Amniotic stem cell (primary cell): ENCODE measurements at regions not wholly inside any gene's neighbourhood (a gene's known extent, or its start where the extent isn't known, plus 50 kb on each side); places are given as distances from the start of the nearest gene placed in this dataset.
"Not testable (repeated sequence)": the region's sequence is repeated elsewhere in the genome, so short reads cannot be mapped to it uniquely, and the experiment has no call there.

Experiments used
- DNase-seq: peaks from one replicate; lab custom pipeline; 2025; lab: John Stamatoyannopoulos, UW

DNA sequence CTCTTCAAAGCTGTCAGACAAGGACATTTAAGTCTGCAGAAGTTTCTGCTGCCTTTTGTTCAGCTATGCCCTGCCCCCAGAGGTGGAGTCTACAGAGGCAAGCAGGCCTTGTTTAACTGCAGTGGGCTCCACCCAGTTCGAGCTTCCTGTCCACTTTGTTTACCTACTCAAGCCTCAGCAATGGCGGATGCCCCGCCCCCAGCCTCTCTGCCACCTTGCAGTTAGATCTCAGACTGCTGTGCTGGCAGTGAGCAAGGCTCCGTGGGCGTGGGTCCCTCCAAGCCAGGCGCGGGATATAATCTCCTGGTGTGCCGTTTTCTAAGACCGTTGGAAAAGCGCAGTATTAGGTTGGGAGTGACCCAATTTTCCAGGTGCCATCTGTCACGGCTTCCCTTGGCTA, 144.5 kb upstream of the GOT2 start:
- DNase-seq: not testable (repeated sequence)

DNA sequence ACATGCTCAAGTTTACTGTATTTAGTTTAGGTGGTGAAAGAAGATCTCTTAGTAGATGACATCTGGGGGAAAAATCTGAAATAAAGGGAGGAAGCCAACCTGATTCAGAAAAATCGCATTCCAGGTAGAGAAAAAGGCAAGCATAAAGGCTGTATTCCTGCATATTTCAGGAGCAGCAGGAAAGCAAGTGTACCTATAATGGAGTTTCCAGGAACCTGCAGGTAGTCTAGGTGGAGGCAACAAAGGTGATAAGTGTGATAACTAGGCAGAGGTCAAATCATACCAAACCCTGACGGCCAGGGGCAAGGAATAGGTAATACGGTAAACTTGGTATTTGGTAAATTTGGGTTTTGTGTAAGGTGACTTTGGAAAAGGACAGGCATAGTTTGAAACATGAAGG, 132.8 kb upstream of the GOT2 start:
- DNase-seq: no peak

DNA sequence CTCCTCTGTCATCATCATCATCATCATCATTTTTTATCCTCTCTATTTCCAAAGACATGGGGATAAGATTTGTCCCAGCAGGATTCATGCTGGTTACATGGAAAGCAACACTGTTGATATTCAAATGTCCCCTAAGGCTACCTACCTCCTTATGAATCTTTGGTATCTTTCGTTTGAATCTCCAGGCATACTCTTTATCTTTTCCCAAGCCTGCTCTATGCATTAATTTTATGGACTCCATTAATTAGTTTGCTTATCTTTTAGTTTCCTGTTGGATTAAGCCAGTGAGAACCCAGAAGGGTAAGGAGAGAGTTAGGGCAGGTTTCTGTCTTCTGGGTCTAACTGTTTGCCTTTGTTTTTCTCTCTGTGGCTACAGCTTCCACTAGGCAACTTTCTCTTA, 129.6 kb upstream of the GOT2 start:
- no peak for DNase-seq

DNA sequence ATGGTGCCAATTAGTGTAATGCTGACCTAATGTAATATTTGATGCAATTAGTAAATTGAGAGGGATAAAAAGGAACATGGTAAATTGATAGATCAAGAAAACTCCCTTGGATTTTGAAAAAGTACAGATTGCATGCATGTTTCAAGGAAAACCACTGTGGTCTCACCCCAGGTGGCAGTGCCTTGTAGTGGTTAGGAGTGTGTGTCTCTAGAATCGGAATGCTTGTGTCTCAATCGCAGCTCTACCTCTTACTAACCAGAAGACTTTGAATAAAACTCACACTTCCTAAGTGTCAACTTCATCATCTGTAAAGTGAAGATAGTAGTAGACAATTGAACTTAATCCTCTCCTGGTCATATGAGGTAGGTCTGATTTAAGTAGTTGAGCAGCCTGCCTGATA, 128.9 kb upstream of the GOT2 start:
- no peak for DNase-seq

DNA sequence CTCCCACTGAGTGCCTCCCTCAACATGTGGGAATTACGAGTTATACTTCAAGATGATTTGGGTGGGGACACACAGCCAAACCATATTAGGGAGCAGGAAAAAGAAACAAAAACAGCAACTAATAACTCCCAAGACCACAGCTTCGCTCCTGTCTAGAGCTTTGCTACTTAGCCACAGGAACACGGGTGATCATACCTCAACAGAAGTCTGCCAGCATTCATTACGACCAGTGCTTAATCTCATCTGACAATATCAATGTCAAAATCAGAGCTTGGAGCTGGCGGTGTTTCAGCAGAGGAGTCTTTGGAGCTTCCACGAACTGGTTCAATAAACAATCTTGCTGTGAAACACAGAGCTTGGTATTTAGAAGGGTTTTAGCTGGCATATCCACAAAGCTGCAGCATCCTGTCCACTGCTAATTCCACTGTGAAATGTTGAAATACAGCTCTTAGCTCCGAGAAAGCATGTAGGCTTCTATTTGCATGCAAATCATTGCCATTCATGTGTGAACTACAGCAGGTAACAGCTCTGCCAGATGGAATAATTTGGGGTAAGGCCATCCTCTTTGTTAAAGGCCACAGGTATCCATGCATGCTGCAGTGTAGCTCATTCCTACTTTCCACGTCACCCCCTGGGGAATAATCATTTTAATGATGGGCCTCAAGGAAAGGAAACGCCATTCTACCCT, 128.4 kb upstream of the GOT2 start:
- no peak for DNase-seq

DNA sequence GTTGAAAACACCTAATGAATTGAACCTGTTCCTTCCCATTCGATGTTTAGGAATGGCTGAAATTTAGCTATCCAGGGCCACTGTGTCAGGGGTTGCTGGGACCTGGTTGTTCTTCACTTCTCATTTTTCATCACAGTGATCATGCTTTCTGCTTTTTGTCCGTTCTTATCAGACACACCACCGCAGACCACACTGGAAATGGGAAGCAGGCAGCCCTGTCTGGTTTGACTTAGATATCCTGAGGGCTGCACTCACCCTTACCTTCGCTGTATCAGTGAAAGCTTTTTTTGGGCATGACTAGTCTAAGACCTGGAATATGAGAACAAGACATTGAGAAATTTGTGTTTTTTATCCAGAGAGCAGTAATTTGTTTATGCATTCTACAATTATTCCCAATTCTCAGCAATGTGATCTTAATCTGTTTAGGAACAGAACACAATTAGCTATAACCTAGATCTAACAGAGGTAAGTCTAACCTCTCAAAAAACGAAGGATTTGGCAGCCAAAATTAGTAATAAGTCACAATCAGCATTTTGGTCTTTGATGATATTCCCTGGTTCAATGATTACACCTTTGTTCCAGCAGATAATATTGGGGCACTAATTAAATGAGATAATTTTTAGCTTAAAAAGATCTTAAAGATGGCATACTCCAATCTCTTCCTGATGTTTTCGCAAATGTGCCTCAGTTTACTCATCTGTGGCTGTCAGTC, 126.0 kb upstream of the GOT2 start:
- no peak for DNase-seq

DNA sequence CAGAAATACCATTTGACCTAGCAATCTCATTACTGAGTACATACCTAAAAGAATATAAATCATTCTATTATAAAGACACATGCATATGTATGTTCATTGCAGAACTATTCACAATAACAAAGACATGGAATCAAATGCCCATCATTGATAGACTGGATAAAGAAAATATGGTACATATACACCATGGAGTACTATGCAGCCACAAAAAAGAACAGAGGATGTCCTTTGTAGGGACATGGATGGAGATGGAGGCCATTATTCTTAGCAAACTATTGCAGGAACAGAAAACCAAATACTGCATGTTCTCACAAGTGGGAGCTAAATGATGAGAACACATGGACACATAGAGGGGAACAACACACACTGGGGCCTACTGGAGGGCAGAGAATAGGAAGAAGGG, 124.5 kb upstream of the GOT2 start:
- DNase-seq: not testable (repeated sequence)

DNA sequence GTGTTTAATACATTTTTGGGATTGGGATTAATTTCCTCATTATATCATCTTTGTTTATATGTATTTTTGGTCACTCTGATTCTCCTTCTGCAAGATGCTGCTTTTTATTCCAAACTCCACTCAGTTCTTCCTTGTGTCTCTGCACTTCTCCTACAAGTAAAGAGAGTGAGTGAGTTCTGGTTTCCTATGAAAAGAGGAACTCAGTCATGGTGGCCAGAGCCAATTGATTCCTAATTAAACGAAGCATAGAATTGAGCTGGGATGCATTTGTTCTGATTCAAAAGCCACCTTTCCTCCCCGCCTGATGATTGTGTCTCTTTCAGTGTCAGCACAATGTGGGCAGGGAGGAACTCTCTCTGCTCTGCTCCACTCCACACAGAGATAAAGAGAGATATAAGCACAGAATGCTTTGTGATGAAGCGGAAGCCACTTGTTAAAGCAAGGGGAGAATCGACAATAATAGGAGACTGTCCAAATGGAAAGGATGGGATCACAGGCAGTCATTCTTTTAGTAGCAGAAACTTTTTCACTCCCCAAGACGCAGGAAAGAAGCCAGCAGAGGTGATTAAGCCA, 121.3 kb upstream of the GOT2 start:
- DNase-seq: no peak

DNA sequence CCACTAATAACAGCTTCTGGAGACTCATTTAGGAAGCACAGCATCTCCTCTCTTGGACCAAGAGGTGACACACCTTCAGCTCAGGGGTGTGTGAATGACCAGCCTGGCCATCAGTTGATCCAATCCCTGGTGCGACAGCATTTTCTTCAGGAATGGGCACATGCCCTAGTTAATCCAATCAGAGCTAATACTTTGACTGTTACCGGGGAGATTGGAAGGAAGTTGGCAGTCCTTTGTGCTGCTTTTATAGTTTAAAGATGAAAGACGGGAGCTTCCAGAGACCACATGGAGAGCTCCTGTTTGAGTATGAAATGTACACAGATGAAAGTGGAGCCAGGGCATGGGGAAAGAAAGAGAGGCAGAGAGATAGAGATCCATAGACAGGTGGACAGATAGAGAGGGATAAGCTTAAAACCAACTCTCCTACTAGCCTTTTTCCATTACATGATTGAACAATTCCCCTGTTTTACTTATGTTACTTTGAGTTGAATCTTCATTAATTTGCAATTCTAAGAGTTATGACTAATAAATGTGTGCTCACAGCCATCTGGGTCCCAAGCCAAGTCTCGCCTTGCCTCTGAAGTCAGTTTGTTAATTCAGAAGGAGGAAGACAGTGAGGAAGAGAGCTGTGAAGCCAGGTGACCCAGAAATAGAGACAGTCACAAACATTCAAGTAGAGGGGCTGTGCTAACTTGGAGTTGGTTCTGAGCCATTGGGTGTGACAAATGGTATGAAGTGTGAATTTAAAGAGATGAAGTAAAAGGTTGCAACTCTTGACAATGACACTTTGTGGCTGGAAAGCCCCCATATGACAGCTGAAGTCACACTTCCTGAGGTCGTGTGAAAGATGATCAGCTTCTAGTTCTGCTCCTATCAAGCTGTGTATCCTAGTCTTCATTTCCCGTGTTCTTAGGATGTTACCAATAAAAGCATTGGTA, 120.0 kb upstream of the GOT2 start:
- no peak for DNase-seq

DNA sequence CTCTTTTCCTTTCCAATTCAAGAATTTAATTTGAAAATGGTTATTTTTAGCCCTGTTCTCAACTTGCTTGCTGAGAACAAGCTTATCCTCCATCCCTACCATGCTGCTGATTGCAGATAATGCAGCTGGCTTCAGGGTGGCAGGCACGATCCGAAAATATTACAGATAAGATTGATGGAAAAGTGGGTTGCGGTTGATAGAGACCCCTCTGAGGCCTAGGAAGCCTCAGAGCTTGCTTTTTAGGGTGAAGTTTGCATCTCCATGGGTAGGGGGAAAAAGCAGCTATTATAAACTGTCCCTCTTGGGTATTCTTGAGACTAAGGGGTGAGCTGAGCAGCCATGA, 116.5 kb upstream of the GOT2 start:
- no peak for DNase-seq

DNA sequence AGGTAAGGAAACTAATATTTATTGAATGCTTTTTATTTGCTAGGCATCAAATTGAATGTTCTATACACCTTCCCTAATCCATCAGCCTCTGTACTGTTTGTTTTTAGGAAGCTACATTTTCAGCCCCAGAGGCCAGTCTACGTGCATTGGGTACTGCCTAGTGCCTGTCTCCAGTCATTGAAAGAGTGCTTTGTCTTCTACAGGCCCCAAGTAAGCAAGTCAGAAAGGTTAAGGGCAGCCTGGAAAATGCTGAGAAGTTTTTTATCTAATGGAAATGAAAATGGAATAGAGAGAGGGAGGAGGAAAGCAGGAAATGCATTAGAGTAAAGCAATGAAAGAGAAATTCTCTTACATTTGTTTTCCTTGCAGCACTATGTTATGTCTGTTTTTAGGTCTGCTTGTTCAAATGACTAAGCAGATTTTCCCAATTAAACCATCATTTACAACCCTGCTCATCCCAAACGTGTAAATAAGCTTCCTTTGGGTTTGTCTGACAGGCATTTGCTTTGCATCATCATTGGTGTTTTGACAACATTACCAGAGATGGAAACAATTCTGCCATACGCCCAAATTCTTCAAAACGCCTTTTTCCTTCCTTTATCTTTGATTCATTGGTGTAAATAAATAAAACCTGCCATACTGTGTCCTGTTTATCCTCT, 116.0 kb upstream of the GOT2 start:
- no peak for DNase-seq

DNA sequence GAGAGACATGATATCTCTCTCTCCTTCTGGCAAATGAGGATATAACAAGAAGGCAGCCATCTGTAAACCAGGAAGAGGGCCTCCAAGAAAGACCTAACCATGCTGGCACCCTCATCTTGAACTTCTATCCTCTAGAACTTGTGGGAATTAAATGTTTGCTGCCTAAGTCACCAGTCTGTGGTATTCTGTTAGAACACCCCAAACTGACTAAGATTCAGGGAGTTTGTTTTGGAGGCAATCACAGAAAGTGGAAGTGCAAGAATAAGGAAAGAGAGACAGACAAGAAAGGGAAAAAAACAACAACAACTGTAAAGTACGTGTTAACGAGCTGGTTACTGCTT, 114.5 kb upstream of the GOT2 start:
- DNase-seq: no peak

DNA sequence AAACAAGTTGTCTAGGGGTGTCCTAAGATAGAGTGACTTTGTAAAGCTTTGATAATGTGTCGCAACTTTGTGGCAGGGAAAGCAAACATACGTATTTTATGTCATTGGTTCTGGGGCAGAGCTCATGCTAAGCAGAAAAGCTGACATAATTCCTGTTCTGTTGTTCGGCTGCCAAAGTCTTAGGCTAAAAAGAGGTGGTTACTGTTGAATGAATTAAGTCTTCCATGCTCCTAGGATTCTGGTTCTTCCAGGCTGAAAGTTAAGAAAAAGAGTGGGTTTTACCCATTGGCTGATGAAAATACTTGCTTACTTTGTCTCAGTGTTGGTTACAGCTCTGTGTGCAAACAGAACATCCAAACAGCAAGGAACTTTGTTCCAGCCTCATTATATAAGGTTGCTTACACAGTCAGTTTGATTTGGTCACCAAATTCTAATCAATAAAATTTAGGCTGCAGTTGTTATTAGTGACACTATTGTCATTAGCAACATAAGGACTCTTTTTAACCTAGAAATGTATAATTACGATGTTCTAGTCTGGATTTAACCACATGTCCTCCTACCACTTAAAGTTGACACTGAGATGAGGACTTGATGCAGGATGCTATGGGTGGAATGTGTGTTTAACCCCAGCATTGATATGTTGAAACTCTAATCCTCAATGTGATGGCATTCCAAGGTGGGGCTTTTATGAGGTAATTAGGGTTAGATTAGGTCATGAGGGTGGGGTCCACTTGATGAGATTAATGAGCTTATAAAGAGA, 114.0 kb upstream of the GOT2 start:
- DNase-seq: no peak

DNA sequence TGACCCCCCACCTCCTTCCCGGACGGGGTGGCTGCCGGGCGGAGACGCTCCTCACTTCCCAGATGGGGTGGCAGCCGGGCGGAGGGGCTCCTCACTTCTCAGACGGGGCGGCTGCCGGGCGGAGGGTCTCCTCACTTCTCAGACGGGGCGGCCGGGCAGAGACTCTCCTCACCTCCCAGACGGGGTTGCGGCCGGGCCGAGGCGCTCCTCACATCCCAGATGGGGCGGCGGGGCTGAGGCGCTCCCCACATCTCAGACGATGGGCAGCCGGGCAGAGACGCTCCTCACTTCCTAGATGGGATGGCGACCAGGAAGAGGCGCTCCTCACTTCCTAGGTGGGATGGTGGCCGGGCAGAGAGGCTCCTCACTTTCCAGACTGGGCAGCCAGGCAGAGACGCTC, 112.1 kb upstream of the GOT2 start:
- DNase-seq: not testable (repeated sequence)

DNA sequence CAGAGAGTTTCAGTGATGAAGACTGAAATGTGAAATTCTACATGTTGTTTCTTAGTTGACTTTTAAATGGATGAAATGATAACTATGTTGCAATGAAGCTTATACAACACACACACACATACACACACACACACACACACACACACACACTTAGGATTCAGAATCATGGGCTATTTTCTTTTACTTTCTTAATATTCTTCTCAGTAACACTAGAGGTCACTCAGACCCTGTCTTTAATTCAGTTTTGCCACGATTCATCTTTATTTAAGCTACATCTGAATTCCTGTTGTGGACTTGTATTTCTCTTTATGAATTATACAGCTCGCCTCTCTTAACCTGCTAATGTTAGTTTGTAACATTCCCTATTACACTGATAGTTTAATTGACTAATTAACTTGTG, 109.6 kb upstream of the GOT2 start:
- no peak for DNase-seq

DNA sequence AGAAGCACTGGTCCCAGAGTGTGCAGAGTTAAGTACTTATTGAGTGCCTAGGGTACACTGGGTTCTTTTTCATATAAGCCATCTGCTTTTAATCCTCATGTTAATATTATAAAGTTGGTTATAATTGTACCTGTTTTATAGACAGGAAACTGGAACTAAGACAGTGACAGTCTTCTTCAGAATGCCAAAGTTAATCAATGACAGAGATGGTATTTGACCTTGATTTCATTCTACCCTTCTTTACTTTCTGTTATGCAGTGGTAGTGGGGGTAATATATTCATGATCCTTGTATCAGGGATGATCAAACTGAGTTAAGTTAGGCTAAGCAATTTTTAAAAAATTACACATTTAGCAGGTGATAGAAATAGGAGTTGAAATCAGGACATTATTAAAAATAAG, 108.6 kb upstream of the GOT2 start:
- DNase-seq: no peak

DNA sequence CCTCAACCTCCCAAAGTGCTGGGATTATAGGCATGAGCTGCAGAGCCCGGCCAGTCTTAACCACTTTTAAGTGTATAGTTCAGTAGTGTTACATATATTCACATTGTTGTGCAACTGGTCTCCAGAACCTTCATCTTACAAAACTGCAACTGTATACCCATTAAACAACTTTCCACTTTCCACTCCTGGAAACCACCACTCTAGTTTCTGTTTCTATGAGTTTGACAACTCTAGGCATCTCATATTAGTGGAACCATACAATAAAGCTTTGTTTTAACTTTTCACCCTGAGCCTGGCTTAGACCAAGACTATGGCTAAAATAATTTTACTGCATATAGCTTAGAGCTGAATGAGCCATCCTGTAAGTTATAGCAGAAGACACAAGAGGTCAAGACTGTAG, 108.0 kb upstream of the GOT2 start:
- DNase-seq: no peak

DNA sequence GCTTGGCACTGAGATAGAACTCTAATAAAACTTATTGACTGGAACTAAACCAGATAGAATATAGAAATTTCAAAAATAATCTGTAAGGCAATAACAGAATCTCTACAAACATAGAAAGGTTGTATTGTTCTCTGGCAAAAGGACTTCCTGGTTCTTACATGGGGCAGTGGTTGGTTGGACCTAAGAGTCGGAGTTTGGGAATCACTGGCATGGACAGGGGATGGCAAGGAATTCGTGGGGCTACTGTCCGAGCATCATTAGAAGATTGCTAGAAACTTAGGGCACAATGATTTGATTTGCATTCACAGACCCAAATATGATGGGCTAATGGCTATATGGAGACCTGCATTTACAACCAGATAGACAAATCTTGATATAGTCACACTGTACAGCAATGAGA, 103.8 kb upstream of the GOT2 start:
- DNase-seq: no peak

DNA sequence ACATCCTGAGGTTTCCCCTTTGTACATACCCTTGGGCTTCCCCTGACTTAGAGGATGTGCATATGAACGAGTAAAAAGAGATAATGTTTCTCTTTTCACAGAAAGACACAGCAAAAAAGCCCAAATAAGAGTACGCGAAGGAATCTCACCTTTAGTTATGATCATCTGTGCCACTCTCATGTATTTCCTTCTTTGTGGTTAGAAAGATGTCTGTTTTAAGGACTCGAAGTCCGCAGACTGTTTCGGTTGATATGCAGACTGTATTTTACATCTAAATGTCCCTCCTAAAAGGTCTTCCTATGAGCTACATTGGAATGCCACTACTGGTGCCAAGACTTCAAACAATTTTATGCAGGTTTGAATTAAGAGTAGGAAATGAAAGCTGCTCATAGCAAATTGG, 102.3 kb upstream of the GOT2 start:
- DNase-seq: no peak

DNA sequence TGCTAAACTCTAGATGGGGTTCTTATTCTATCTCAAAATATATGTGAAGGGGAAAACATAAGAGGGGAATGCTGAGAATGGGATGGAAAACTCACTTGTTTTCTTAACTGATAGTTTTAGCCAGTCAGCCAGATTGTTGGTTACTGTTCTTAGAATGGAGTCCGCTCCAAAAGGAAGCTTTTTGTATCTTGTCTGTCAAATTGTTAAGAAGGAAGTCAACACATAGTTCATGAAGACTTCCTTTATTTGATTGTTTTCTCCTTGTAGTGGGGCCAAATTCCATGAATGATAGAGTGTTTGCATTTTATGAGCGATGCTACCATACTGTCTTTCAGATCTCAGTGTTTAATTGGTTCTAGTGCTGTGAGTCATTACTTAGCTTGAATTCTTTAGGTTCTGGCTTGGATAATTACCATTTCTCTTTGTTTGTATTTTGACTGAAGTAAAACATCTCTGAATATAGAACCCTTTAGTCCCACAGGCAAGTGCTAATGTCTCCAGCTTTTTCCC, 98.3 kb upstream of the GOT2 start:
- DNase-seq: no peak

DNA sequence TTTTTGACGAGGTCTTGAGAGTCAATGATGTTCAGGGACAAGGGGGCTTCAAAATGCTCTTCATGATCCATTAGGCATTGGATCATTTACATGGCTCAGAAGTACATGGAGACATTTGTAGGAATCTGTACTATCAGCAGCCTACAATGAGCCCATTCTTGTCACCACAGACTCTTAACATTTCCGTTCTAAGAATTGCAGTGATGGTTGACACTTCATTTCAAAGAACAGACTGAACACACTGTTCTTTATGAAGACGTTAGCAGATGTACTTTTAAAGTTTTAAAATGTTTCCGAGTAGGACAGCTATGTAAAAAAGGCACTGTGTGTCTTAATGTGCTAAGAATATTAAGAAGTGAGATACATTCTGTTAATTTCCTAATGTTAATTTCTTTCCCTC, 97.3 kb upstream of the GOT2 start:
- DNase-seq: no peak
